ENCODE measurements at regions not wholly inside any gene's neighbourhood (a gene's known extent, or its start where the extent isn't known, plus 50 kb on each side); places are given as distances from the start of the nearest gene placed in this dataset.

- no peak overlapping the region for H2BK12ac ChIP-seq (ENCODE audit: low read depth, low read length)
- H4K91ac ChIP-seq (replicated peaks; ENCODE audit: insufficient read length, low read length), result no peak overlapping the region
- no peak overlapping the region for H3K14ac ChIP-seq (ENCODE audit: insufficient read length)
- no peaks in the 10 kb centered on the region for H3K79me2 ChIP-seq (ENCODE audit: control insufficient read depth in 1 of 2, insufficient read depth in 2 of 2, low read length in 2 of 2)
- no peak overlapping the region for H2BK120ac ChIP-seq (replicated peaks; ENCODE audit: low read depth, low read length)
- ChIA-PET POLR2A (ENCODE audit: partially characterized antibody) (no interaction called here), CTCF (ENCODE audit: partially characterized antibody) (no interaction called here)
- H3K4me1 ChIP-seq (replicated peaks in 1 of 4; ENCODE audit: control insufficient read depth in 3 of 4, insufficient read depth in 4 of 4, low read length in 3 of 4), result no peaks in the 10 kb centered on the region
- no peak overlapping the region for H4K8ac ChIP-seq (ENCODE audit: extremely low read depth, insufficient read depth, low read length)
- no peak overlapping the region for H3K23ac ChIP-seq (ENCODE audit: insufficient read length)
- H3K27me3 ChIP-seq (replicated peaks in 1 of 4; ENCODE audit: control insufficient read depth in 3 of 4, extremely low read depth in 1 of 4, insufficient read depth in 3 of 4, low read length in 3 of 4), result no peaks in the 10 kb centered on the region
- H3K56ac ChIP-seq (replicated peaks; ENCODE audit: insufficient read length, low read depth, low read length), result no peak overlapping the region
- H3K9me3 ChIP-seq (ENCODE audit: insufficient read depth in 2 of 2, low read depth in 1 of 2, low read length in 1 of 2), result no peaks in the 10 kb centered on the region
- H3K4ac ChIP-seq (replicated peaks; ENCODE audit: insufficient read length, low read depth, low read length), result no peak overlapping the region
- no peak overlapping the region for H2BK5ac ChIP-seq (ENCODE audit: low read depth, low read length)
- DNase-seq (ENCODE audit: low read depth in 1 of 2, low spot score in 2 of 2), result no peak
- H3K36me3 ChIP-seq (ENCODE audit: control insufficient read depth in 2 of 4, insufficient read depth in 4 of 4, low read length in 3 of 4), result no peaks in the 10 kb centered on the region
- H2AFZ ChIP-seq (ENCODE audit: low read length), result no peak overlapping the region
- H3K4me3 ChIP-seq (ENCODE audit: extremely low read depth in 1 of 4, insufficient read depth in 2 of 4, low read depth in 3 of 4, low read length in 4 of 4), result no peak overlapping the region
- H3K9ac ChIP-seq (replicated peaks in 1 of 4; ENCODE audit: extremely low read depth in 1 of 4, low read depth in 3 of 4, low read length in 3 of 4), result no peak overlapping the region
- H2AK5ac ChIP-seq (ENCODE audit: low read depth, low read length), result no peak overlapping the region
- no peak overlapping the region for H3K18ac ChIP-seq (ENCODE audit: extremely low read depth, low read length)
- no peak overlapping the region for H3K4me2 ChIP-seq (ENCODE audit: insufficient read depth in 1 of 2, low read depth in 2 of 2, low read length in 2 of 2)
- no peak overlapping the region for H4K5ac ChIP-seq (ENCODE audit: insufficient read length, low read depth, low read length)
- H3K23me2 ChIP-seq (ENCODE audit: low read depth, low read length), result no peaks in the 10 kb centered on the region
- no peaks in the 10 kb centered on the region for H3K79me1 ChIP-seq (ENCODE audit: low read depth, low read length)
- no peak overlapping the region for H2BK15ac ChIP-seq (ENCODE audit: low read length)
- no peak overlapping the region for H2BK20ac ChIP-seq (ENCODE audit: low read length)
- FAIRE-seq, result no peak
- whole genome bisulfite sequencing, 2 experiments (ENCODE audit: extremely low coverage in 1 of 2, insufficient coverage in 1 of 2, insufficient read length in 1 of 2, insufficient replicate concordance in 2 of 2, low coverage in 1 of 2, low lambda C conversion rate in 2 of 2, missing lambda C conversion rate in 1 of 2), result 93% methylated on average over 8 of the region's 8 CpGs; no CpG with 5 or more reads in 1 of the 2 experiments
- H4K20me1 ChIP-seq (replicated peaks in 1 of 2; ENCODE audit: control insufficient read depth in 1 of 2, insufficient read depth in 2 of 2, low read length in 2 of 2), result no peaks in the 10 kb centered on the region
- no peak overlapping the region for H3K27ac ChIP-seq (ENCODE audit: low read depth, low read length)
- TF ChIP-seq KDM1A (IDR thresholded peaks at IDR 0.05; ENCODE audit: borderline replicate concordance, low read length) (no peak), JUND (IDR thresholded peaks at IDR 0.05; ENCODE audit: low read length) (no peak), RAD21 (IDR thresholded peaks at IDR 0.05 in 1 of 2, conservative IDR thresholded peaks at IDR 0.05 in 1 of 2; ENCODE audit: low read depth in 2 of 2, low read length in 2 of 2) (no peak), SIN3A (conservative IDR thresholded peaks at IDR 0.05 in 1 of 2, IDR thresholded peaks at IDR 0.05 in 1 of 2; ENCODE audit: low read depth in 1 of 2, low read length in 2 of 2) (no peak), CTBP2 (IDR thresholded peaks at IDR 0.05; ENCODE audit: borderline replicate concordance, insufficient read depth, insufficient read length, low read length) (no peak), YY1 (IDR thresholded peaks at IDR 0.05; ENCODE audit: low read depth, low read length) (no peak), RBBP5 (IDR thresholded peaks at IDR 0.05; ENCODE audit: borderline replicate concordance, low read depth, low read length) (no peak), NRF1 (IDR thresholded peaks at IDR 0.05; ENCODE audit: low read depth, low read length) (no peak), CREB1 (IDR thresholded peaks at IDR 0.05) (no peak), KDM5A (IDR thresholded peaks at IDR 0.05; ENCODE audit: low read length) (no peak), SP4 (IDR thresholded peaks at IDR 0.05; ENCODE audit: low read length) (no peak), ATF2 (IDR thresholded peaks at IDR 0.05; ENCODE audit: low read length) (no peak), TBP (IDR thresholded peaks at IDR 0.05; ENCODE audit: low read depth, low read length) (no peak), SP2 (IDR thresholded peaks at IDR 0.05; ENCODE audit: low read length) (no peak)
Observed at GRCh38 chr10:20512631-20513030, 384.5 kb downstream of the NEBL start.

Measured in H1 (cell line).